ENCODE measurements at regions not wholly inside any gene's neighbourhood (a gene's known extent, or its start where the extent isn't known, plus 50 kb on each side); places are given as distances from the start of the nearest gene placed in this dataset.

DNA sequence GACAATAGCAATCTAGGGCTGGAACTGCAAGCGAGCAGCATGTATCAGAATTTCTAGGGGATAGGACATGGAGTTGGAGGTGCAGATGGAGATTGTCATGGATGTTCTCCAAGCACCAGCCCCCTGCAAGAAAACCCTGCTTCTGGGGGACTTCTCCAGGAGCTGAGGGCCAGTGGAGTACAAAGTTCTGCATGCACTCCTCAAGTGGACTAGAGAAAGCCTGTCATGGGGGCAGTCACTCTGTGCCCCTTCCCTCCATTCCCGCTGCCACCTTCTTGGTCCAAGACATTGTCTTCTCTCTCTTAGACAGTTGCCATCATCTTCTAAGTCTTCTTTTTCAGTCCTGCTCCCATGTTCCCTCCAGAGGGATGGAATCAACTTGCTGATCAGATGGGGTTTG is 87.9 kb downstream of the AIPL1 start:
- peaks cover 2% of the 10 kb centered on the region for H3K9me3 Mint-ChIP-seq (ENCODE audit: unreplicated experiment)
- FAIRE-seq (no peak), DNase-seq (ENCODE audit: low read depth) (no peak)
- Histone ChIP-seq H3K4me3 (ENCODE audit: insufficient read depth, low read depth, low read length) (no peak overlapping the region), H4K20me1 (ENCODE audit: insufficient read depth, low read length) (no peaks in the 10 kb centered on the region), H3K27me3 (ENCODE audit: insufficient read depth, low read length) (no peaks in the 10 kb centered on the region), H3K27ac (ENCODE audit: low read depth, low read length) (no peak overlapping the region), H3K9ac (ENCODE audit: low read length) (no peak overlapping the region), H3K79me2 (ENCODE audit: insufficient read depth, low read length) (no peaks in the 10 kb centered on the region), H2AFZ (ENCODE audit: low read depth, low read length) (no peak overlapping the region), H3K36me3 (ENCODE audit: insufficient read depth, low read length) (no peaks in the 10 kb centered on the region), H3K4me2 (ENCODE audit: low read length) (no peak overlapping the region), H3K4me1 (ENCODE audit: insufficient read depth, low read length) (no peaks in the 10 kb centered on the region), H3K9me3 (ENCODE audit: insufficient read depth, low read depth, low read length) (no peaks in the 10 kb centered on the region)
- H3K4me3 Mint-ChIP-seq (ENCODE audit: unreplicated experiment) = no peak overlapping the region
- peaks cover 39% of the 10 kb centered on the region for H3K27me3 Mint-ChIP-seq (ENCODE audit: low read depth, unreplicated experiment)
- no peak overlapping the region for H3K27ac Mint-ChIP-seq (ENCODE audit: unreplicated experiment)
- H3K4me1 Mint-ChIP-seq (ENCODE audit: low read depth, unreplicated experiment) = no peaks in the 10 kb centered on the region
- TF ChIP-seq, protein P1, sequence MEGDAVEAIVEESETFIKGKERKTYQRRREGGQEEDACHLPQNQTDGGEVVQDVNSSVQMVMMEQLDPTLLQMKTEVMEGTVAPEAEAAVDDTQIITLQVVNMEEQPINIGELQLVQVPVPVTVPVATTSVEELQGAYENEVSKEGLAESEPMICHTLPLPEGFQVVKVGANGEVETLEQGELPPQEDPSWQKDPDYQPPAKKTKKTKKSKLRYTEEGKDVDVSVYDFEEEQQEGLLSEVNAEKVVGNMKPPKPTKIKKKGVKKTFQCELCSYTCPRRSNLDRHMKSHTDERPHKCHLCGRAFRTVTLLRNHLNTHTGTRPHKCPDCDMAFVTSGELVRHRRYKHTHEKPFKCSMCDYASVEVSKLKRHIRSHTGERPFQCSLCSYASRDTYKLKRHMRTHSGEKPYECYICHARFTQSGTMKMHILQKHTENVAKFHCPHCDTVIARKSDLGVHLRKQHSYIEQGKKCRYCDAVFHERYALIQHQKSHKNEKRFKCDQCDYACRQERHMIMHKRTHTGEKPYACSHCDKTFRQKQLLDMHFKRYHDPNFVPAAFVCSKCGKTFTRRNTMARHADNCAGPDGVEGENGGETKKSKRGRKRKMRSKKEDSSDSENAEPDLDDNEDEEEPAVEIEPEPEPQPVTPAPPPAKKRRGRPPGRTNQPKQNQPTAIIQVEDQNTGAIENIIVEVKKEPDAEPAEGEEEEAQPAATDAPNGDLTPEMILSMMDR (IDR thresholded peaks at IDR 0.05; ENCODE audit: insufficient read depth, low read depth, low read length) = no peak
- no peak for TF ChIP-seq EZH2 (IDR thresholded peaks at IDR 0.05; ENCODE audit: insufficient read depth, low read length)
- H3K36me3 Mint-ChIP-seq (ENCODE audit: low read depth, unreplicated experiment) = no peaks in the 10 kb centered on the region

DNA sequence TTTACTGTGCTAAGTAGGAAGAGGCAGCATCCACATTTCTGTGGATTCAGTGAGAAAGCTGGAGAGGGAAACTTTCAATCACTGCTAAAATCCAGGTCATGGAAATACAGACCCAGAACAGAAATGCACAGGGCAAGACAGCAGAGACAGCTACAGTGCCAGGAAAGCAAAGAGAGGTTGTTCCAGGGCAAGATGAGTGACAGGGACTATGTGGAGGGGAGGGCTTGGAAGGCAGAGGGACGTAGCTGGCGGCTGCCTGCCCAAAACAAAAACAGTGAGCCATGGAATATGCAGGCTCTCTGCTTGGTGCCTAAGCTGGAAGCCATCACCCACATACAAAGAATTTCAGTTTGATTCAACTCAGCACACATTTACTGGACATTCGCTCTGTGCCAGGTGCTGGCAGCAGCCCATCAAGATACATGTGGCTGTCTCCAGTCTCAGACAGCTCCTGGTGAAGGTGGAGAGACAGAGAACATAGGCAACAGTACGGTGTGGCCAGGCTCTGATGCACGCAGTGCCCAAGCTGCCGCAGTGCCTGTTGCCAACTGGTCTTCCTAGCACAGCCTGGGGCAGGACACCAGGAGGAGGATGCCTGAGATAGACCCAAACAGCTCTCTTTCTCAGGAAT is 88.7 kb downstream of the AIPL1 start:
- DNase-seq (ENCODE audit: low read depth) = no peak
- H3K9me3 ChIP-seq (ENCODE audit: insufficient read depth, low read depth, low read length) = no peaks in the 10 kb centered on the region
- TF ChIP-seq, protein P1 (IDR thresholded peaks at IDR 0.05; ENCODE audit: insufficient read depth, low read depth, low read length) = no peak
- no peak for TF ChIP-seq EZH2 (IDR thresholded peaks at IDR 0.05; ENCODE audit: insufficient read depth, low read length)
- H3K36me3 ChIP-seq (ENCODE audit: insufficient read depth, low read length) = no peaks in the 10 kb centered on the region
- H3K79me2 ChIP-seq (ENCODE audit: insufficient read depth, low read length) = no peaks in the 10 kb centered on the region
- no peak overlapping the region for H2AFZ ChIP-seq (ENCODE audit: low read depth, low read length)
- no peak overlapping the region for H3K4me2 ChIP-seq (ENCODE audit: low read length)
- Mint-ChIP-seq H3K36me3 (ENCODE audit: low read depth, unreplicated experiment) (no peaks in the 10 kb centered on the region), H3K27ac (ENCODE audit: unreplicated experiment) (no peak overlapping the region), H3K4me3 (ENCODE audit: unreplicated experiment) (no peak overlapping the region), H3K9me3 (ENCODE audit: unreplicated experiment) (peaks cover 2% of the 10 kb centered on the region), H3K4me1 (ENCODE audit: low read depth, unreplicated experiment) (no peaks in the 10 kb centered on the region), H3K27me3 (ENCODE audit: low read depth, unreplicated experiment) (peaks cover 39% of the 10 kb centered on the region)
- no peak overlapping the region for H3K9ac ChIP-seq (ENCODE audit: low read length)
- H3K27me3 ChIP-seq (ENCODE audit: insufficient read depth, low read length) = no peaks in the 10 kb centered on the region
- no peak overlapping the region for H3K27ac ChIP-seq (ENCODE audit: low read depth, low read length)
- H3K4me3 ChIP-seq (ENCODE audit: insufficient read depth, low read depth, low read length) = no peak overlapping the region
- no peaks in the 10 kb centered on the region for H3K4me1 ChIP-seq (ENCODE audit: insufficient read depth, low read length)
- FAIRE-seq = no peak
- H4K20me1 ChIP-seq (ENCODE audit: insufficient read depth, low read length) = no peaks in the 10 kb centered on the region

DNA sequence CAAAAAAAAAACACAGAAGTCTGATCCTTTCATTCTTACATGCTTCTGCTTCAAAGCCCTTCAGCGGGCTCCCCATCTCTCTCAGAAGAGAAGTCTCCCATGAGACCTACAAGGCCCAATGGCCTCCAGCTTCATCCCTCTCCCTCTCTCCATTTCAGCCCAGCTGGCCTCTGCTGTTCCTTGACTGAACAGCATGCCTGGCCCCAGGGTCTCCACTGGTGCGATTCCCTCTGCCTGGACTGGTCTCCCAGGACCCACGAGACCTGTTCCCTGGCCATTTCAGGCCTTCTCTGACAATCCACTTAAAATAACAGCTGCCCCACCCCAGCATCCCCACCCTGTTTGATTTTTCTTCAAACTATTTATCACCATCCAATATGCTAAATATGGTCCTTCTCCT is 91.2 kb downstream of the AIPL1 start:
- Histone ChIP-seq H3K4me3 (ENCODE audit: insufficient read depth, low read depth, low read length) (no peak overlapping the region), H3K27ac (ENCODE audit: low read depth, low read length) (no peak overlapping the region), H3K9ac (ENCODE audit: low read length) (no peak overlapping the region), H3K27me3 (ENCODE audit: insufficient read depth, low read length) (no peaks in the 10 kb centered on the region), H3K9me3 (ENCODE audit: insufficient read depth, low read depth, low read length) (no peaks in the 10 kb centered on the region), H4K20me1 (ENCODE audit: insufficient read depth, low read length) (no peaks in the 10 kb centered on the region), H2AFZ (ENCODE audit: low read depth, low read length) (no peak overlapping the region), H3K36me3 (ENCODE audit: insufficient read depth, low read length) (no peaks in the 10 kb centered on the region), H3K79me2 (ENCODE audit: insufficient read depth, low read length) (no peaks in the 10 kb centered on the region), H3K4me2 (ENCODE audit: low read length) (no peak overlapping the region), H3K4me1 (ENCODE audit: insufficient read depth, low read length) (no peaks in the 10 kb centered on the region)
- Mint-ChIP-seq H3K9me3 (ENCODE audit: unreplicated experiment) (no peaks in the 10 kb centered on the region), H3K36me3 (ENCODE audit: low read depth, unreplicated experiment) (no peaks in the 10 kb centered on the region), H3K27ac (ENCODE audit: unreplicated experiment) (no peak overlapping the region), H3K4me1 (ENCODE audit: low read depth, unreplicated experiment) (no peaks in the 10 kb centered on the region), H3K27me3 (ENCODE audit: low read depth, unreplicated experiment) (peaks cover 48% of the 10 kb centered on the region), H3K4me3 (ENCODE audit: unreplicated experiment) (no peak overlapping the region)
- no peak for FAIRE-seq
- no peak for DNase-seq (ENCODE audit: low read depth)
- TF ChIP-seq, protein P1 (IDR thresholded peaks at IDR 0.05; ENCODE audit: insufficient read depth, low read depth, low read length) = no peak
- TF ChIP-seq EZH2 (IDR thresholded peaks at IDR 0.05; ENCODE audit: insufficient read depth, low read length) = no peak
